ENCODE measurements at regions not wholly inside any gene's neighbourhood (a gene's known extent, or its start where the extent isn't known, plus 50 kb on each side); places are given as distances from the start of the nearest gene placed in this dataset.

DNA sequence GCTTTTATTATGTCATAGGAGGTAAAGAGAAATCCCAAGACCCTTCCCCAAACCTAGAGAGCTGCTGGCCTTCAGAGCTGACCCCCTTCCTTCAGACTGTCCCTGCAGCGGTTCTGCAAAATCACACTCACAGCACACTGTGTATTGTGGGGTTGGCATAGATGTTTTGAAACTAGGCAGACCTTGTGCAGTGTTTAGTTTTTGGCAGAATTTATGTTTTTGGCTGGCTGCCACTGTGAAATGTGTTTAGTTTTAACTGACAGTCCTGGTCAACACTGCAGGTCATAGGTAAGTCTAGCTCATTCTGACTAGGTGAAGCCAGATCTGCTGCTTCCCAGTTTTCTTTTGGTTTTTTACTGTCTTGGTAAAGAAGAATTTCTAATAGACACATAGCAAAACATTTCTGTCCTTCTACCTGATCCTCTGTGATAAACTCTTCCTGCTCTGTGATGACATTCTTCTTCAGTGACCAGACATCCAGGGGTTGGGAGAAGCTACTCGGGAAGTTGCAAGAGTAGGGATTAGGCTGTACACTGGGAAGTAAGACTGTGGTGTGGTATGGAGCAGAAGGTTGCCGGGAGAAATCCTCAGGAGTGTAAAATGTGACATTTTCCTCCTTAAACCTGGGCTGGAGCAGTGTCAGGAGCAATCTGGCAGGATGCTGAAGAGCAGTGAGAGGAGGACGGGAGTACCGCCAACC, 209.6 kb upstream of the MCTP2 start:
- TF ChIP-seq, protein P1, sequence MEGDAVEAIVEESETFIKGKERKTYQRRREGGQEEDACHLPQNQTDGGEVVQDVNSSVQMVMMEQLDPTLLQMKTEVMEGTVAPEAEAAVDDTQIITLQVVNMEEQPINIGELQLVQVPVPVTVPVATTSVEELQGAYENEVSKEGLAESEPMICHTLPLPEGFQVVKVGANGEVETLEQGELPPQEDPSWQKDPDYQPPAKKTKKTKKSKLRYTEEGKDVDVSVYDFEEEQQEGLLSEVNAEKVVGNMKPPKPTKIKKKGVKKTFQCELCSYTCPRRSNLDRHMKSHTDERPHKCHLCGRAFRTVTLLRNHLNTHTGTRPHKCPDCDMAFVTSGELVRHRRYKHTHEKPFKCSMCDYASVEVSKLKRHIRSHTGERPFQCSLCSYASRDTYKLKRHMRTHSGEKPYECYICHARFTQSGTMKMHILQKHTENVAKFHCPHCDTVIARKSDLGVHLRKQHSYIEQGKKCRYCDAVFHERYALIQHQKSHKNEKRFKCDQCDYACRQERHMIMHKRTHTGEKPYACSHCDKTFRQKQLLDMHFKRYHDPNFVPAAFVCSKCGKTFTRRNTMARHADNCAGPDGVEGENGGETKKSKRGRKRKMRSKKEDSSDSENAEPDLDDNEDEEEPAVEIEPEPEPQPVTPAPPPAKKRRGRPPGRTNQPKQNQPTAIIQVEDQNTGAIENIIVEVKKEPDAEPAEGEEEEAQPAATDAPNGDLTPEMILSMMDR (IDR thresholded peaks at IDR 0.05): no peak
- TF ChIP-seq POLR2A (IDR thresholded peaks at IDR 0.05): no peak

All from tibial nerve (tissue), 3 donors.